ENCODE measurements at regions not wholly inside any gene's neighbourhood (a gene's known extent, or its start where the extent isn't known, plus 50 kb on each side); places are given as distances from the start of the nearest gene placed in this dataset.
"Not testable (repeated sequence)": the region's sequence is repeated elsewhere in the genome, so short reads cannot be mapped to it uniquely, and the experiment has no call there.

DNA sequence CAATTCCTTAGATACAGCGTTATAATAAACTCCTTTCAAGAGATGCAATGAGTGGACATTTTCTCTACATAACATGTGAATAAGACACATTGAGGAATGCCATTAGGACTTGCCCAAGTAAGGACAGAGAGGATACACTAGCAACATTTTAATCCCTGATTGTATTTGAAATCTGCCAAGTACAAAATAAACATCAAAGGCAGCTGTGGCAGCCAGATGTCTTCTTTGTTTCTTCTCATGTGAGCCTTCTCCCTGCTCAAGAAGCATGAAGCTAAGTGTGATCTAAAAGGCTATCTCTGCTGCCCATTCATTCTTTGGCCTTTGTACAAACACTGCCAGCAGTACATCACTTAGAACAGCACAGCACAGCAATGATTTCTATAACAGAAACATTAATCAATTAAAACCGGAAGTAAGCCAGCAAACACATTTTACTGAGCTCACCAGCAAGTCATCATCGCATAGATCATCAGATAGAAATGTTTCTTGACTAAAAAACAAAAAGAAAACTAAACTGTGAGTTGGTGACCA lies 364.0 kb downstream of the CNTN6 start:
- no peak for DNase-seq

GRCh38 chr3:1462371-1462770 lies 369.5 kb downstream of the CNTN6 start:
- no peak for DNase-seq

DNA sequence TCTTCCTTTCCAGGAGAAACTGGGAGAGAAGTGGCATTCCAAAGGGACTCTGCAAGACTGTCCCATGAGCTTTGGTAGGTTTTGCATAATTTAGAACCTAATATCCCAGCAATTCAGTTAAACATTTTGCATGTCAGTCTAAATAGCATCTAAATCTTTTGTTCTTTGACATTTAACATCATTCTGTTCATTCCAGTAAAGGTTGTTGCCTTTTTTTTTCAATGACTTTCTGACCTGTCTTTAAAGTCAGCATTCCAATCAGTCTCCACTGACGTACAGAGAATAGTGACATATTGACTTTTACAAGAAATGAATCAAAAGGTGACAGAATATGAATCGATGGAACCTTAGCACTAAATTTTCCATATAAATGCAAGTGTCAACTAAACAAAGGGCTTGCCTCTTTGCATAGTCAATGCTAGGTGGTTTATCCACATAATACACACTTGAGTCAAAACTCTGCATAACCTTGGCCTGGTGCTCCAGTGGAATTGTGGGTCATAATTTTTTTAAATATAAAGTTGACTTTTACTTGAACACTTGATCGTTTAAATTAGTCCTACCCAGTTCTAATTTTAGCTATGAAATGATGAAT lies 370.1 kb downstream of the CNTN6 start:
- DNase-seq = no peak

GRCh38 chr3:1465091-1465490 lies 372.3 kb downstream of the CNTN6 start:
- DNase-seq = not testable (repeated sequence)

DNA sequence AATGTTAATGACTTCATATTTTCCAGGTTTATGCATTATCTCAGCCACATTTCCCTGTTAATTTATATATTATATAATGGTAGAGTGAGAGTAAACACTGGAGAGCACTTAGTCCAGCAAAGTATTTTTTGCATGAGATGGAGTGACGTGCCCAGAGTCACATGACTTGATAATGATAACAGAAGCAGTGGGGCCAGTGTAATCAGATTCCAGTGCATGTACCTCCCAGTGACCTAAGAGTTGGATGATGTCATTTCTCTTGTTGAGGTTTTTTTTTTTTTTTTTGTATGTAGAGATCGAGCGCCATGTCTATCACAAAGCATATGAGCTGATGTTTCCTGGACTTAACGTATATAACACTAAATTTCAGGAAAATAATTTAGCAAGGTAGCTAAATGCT lies 375.3 kb downstream of the CNTN6 start:
- no peak for DNase-seq

- DNase-seq = no peak
Measured at GRCh38 chr3:1469248-1469647, 376.4 kb downstream of the CNTN6 start.

DNA sequence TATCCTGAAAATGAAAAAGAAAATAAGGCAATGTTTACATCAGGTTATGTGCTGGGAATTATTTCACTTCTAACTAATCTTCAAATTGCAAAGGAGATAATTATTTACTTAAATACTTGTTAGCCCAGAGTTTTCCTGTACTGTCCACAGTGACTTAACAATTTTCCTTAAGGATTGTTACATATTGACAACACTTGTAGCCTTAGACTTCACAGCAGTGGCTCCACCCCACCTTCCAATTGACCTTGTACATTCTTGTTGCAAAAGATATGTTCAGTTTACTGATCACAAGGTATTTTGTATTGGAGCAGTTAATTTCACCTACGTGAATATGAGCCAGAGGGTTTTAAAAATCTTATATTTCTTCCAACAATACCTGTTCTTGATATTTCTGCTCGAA lies 376.9 kb downstream of the CNTN6 start:
- DNase-seq = no peak

DNA sequence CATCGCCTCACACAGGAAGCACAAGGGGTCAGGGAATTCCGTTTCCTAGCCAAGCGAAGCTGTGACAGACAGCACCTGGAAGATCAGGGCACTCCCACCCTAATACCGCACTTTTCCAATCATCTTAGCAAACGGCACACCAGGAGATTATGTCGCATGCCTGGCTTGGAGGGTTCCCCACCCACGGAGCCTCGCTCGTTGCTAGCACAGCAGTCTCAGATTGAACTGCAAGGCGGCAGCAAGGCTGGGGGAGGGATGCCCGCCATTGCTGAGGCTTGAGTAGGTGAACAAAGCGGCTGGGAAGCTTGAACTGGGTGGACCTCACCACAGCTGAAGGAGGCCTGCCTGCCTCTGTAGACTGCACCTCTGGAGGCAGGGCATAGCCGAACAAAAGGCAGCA lies 384.8 kb downstream of the CNTN6 start:
- DNase-seq = no peak

GRCh38 chr3:1495466-1495865 lies 402.6 kb downstream of the CNTN6 start:
- no peak for DNase-seq

GRCh38 chr3:1499694-1500093 lies 406.9 kb downstream of the CNTN6 start:
- no peak for DNase-seq

DNA sequence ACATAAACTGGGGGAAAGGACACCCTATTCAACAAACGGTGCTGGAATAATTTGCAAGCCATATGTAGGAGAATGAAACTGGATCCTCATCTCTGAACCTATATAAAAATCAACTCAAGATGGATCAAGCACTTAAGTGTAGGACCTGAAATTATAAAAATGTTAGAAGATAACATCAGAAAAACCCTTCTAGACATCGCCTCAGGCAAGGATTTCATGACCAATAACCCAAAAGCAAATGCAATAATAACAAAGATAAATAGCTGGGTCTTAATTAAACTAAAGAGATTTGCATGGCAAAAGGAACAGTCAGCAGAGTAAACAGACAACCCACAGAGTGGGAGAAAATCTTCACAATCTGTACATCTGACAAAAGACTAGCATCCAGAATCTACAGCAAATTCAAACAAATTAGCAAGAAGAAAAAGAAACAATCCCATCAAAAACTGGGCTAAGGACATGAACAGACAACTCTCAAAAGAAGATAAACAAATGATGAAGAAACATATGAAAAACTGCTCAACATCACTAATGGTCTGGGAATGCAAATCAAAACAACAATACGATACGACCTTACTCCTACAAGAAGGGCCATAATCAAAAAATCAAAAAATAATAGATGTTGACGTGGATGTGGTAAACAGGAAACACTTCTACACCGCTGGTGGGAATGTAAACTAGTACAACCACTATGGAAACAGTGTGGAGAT lies 408.7 kb downstream of the CNTN6 start:
- no peak for DNase-seq

- DNase-seq = no peak
Measured at GRCh38 chr3:1506090-1506489, 413.3 kb downstream of the CNTN6 start.

- no peak for DNase-seq
Measured at GRCh38 chr3:1513662-1514061, 420.8 kb downstream of the CNTN6 start.

GRCh38 chr3:1515882-1516281 lies 423.1 kb downstream of the CNTN6 start:
- DNase-seq = no peak

DNA sequence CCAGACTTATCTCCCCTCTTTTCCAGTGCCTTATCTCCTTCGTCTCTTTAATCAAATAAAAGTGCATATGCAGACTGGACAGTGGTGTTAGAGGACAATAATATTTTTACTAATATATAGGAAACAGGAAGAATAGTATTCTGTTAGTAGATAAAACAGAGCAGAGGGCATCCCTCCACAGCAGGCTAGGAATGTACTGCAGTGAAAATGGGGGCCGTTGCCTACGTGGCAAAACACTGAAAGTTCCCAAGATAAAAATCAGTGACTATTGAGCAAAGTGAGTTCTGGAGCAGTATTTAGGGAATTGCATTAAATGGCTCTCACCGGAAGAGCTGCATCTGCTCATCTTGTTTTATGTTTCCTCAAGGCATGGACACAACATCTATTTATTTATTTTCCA lies 435.0 kb downstream of the CNTN6 start:
- no peak for DNase-seq

GRCh38 chr3:1528621-1529020 lies 435.8 kb downstream of the CNTN6 start:
- DNase-seq = no peak

DNA sequence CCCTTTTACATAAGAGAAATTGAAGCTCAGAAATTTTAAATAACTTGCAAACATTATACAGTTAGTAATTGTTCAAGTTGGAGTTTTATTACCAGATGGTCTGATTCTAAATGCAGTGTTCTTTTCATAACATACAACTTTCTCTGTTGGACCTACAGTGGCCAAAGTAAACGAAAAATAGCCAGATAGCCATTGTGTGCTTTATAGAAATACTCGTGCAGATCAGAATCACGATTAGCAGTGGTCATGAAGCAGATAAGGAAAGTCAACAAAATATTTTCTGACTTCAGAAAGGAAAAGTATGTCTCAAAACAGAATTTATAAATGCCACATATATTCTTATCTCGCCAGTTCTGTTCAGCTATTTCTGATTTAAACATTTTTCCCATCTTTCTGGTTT lies 436.9 kb downstream of the CNTN6 start:
- DNase-seq = no peak

- no peak for DNase-seq
Measured at GRCh38 chr3:1531981-1532380, 439.2 kb downstream of the CNTN6 start.

DNA sequence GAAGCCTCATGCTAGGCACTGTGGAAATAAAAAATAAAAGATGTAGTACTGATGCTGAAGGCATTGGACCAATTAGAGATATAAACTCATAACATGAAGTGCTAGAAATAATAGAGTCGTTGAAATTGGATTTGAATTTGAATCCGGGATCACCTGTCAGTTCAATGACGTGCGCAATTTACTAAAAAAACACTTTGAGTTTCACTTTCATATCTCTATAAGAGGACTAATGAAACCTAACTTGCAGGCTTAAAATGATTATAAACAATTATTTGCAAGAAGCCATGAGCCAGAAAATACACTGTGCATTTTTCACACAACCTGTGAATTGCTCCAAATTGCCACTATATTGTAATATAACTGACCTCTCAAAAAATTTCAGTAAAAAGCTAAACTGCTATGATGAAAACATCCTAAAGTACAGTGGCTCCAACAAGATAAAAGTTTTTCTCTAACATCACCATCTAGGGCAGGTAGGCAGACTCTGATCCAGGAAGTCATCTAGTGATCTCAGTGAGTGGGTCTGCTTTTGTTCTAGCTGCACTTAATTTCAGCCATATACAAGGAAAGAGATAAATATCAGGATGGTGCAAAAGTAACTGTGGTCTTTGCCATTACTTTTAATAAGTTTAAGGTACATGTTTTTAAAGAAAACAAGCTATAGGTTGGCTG lies 440.2 kb downstream of the CNTN6 start:
- no peak for DNase-seq

GRCh38 chr3:1533763-1534162 lies 440.9 kb downstream of the CNTN6 start:
- no peak for DNase-seq

- DNase-seq = no peak
Measured at GRCh38 chr3:1534252-1534651, 441.4 kb downstream of the CNTN6 start.

GRCh38 chr3:1535361-1535760 lies 442.5 kb downstream of the CNTN6 start:
- no peak for DNase-seq

DNA sequence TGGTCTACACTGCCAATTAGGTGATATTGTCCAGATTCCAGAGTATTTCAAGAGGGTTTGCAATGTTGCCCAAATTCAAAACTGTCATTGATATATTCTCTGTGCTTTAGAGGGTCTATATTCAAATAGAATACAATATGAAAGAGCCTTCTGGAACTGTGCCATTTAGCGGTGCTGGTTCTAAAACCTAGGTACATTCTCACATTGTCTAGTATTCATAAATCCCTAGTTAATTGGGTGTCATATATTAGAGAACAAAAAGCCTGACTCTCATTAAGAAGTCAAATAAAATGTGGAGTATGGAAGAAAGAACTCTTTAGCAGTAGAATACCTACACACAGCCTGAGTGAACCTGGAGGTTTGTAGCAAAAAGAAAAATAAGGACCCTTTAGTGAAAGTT lies 447.9 kb downstream of the CNTN6 start:
- no peak for DNase-seq

- no peak for DNase-seq
Measured at GRCh38 chr3:1551741-1552140, 458.9 kb downstream of the CNTN6 start.

All from femur (tissue), 1 donor.